GM21447 (cell line): ENCODE measurements at regions not wholly inside any gene's neighbourhood (a gene's known extent, or its start where the extent isn't known, plus 50 kb on each side); places are given as distances from the start of the nearest gene placed in this dataset.

Experiments
- ATAC-seq: cut with Tn5 transposase; IDR thresholded peaks from one replicate; pipeline ENCODE4 v1.9.1; 2021; ENCODE audit not compliant: unreplicated experiment

DNA sequence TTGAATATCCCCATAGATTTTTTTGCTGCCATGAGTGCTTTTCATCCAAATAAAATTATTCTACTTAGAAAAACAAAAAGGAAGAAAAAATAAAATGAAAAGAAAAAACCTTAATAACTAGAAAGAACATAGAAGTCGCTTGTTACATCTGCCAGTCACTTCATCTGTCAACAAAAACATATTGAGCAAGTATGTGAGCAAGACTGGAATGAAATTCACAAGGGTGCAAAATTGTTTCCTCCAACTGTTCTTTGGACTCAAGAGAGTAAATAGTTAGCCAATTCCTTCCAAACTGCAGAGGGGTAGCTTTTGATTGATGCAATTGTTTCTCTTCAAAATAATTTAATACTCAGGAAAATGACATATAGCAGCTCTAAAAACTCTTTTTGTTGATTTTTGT, 336.3 kb upstream of the CDH7 start:
- ATAC-seq, result no peak

DNA sequence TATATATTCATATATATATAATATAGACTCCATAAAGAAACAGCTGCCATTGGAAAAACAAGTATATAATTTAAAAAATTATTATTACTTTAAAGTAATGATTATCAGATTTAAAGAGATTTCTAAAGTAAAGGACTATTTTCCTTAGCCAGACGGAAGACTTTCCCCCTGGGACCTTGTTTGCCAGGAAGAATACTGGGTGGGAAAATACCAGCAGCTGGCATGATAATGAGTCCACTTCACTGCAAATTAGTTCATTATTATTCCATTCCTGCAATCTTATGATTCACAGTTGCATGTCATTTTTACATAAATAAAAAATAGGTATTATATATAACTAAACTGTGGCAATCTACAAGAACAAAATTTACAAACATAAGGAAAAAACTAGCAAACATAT, 339.8 kb upstream of the CDH7 start:
- no peak for ATAC-seq

DNA sequence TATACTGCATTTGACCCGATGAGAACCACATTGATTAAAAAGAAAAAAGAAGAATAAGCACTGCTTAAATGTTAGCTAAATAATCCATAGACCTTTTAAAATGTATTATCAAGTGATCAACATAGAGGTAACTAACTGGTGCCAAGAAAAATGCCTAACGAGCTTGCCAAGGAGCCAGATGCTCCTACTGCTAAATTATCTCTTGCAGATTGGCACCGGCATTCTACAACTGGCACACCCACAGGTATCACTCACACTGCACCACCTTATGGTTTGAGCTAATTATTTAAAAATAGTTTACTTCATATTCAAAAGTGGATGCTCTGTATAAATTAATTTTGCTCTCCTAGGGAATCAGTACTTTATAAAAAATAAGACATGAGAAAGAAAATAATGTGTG, 341.6 kb upstream of the CDH7 start:
- no peak for ATAC-seq

DNA sequence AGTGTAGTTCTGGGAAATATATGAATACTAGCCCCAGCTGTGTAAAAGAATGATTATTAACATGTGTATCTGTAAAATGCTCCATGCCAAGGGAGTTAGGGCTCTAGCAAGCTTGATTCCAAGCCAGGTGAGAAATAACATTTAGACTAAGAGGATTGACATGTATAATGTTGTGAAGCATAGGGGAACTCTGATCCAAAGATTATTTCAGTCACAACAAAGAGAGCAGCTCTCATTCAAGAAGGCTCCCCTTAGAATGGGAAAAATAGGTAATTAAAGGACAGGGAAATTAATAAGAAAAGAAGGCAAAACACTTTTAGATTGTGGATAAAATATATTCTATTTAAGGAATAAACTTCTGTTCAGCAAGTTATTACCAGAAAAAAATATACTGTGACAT, 347.3 kb upstream of the CDH7 start:
- ATAC-seq, result no peak

DNA sequence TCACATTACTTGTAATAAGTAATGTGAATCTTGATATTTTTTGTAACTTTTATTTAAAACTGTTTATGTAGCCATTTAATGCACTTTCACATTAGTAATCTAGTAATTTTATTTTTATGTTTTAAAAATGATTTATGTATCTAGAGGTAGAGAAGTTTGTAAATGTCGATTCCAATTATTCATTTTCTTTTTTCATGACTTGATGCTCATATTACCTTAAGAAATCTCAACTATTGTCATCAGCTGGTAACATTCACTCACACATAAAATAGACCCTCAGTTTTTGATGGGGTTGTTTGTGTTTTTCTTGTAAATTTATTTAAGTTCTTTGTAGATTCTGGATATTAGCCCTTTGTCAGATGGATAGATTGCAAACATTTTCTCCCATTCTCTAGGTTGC, 351.7 kb upstream of the CDH7 start:
- ATAC-seq, result no peak

DNA sequence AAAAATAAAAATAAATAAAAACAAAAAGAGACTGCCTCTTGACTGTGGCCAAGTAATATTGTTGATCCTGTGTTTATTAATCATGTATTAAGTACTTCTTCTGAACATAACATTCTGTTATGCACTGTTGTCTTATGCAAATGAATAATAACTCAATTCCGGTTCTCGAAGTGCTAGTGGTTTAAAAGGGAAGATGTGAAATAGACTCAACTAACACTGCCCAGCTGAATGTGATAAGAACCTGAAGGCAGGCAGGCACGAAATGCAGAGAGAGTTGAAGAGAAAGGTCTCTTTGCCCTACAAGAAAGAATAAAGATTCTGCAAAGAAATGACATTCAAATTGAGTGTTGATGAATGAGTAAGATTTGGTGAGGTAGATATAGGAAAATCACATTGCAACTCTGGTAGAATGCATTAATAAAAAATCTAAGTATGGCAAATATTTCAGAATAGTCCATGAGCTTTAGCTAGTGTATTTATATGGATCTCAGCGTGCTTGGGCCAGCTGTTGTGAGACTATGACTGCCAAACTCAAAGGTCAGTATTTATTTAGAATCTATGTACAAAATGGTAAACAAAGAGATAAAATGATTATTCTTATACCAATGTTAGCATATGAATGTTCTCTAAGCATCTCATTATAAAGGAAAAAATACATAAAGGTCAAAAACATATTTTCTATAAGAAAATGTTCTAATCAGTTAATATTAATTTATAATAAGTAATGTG, 352.3 kb upstream of the CDH7 start:
- no peak for ATAC-seq

DNA sequence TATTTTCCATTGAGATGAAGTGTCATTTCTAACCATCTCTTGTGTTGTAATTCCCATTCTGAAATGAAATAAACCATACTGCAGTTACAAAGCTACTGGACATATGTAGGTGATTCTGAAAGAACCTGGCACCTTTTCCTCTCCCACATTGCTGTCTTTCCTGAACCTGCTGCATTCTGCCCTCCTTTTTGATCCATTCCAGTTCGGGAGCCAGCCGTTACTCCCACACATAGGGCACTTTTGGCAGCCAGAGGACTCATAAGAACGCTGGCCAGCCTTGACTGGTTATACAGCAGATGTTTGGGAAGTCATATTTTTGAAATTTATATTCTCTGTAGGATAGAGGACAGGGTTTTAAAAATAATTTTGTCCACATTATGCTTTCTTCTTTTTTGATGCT, 369.8 kb upstream of the CDH7 start:
- ATAC-seq, result no peak

DNA sequence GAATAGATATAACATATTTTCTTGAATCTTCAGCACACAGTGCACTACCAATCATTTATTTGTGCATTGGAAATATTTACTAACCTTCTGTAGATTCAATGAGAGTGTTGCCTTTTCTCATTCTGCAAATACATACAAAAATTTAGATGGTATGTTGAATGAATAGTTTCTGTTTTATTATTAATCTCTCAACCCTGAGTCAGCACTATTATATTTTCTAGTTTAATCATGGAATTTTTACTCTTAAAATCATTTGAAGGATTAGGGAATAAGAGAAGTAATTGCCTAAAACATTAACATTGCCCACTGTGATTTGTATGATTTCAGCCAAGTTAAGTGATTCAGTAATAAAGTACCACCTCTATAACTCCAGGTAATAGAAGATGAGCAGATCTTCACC, 370.2 kb upstream of the CDH7 start:
- no peak for ATAC-seq

DNA sequence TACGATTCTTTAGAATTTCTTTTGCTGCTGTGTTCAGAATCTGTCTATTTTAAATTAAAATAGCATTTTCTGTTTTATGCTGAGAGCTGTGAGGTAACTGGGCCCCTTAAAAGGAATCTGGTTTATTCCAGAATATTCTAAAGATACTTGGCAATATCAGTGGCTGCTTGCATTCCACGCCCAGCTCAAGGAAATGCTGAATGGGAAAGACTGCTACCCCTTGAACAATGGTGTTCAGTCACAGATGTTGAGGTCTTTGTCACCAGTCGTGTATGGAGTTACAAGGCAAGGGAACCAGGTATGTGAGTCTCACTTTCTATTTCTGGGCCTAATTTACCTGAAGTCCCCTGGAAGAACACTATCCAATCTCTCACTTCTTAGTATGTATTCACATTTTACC, 377.9 kb upstream of the CDH7 start:
- ATAC-seq, result no peak

DNA sequence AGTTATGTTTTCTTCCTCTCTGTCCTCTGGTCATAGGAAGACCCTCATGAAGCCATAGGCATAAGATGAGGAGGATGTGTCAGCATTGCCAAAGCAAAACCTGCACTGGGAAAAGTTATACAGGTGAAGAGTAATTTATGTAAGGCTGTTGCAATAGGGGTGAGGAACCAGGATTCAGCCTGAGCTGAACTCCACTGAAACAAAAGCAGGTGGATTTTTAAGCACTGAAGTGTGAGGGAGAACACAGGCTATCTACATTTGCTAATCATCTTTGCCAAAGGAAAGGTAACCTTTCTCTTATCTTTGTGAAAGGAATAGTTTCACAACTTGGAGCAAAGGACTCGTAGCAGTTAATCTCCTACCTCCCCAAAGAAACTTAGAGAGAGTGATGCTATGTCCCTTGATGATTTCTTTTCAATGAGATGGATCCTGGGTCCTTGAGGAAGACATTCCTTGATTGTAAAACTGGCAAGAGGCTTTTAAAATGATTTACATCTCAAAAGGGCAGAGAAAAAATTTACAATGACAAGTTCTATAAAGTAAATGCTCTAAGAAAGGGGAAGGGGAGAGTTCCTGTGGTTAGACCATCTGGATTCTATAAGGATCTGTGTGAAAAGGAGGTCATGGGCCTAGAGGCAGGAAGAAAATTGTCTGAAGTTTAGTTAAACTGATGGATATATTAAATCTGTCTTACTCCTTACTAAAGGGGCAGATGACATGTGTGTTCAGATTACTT, 385.4 kb upstream of the CDH7 start:
- ATAC-seq, result no peak

DNA sequence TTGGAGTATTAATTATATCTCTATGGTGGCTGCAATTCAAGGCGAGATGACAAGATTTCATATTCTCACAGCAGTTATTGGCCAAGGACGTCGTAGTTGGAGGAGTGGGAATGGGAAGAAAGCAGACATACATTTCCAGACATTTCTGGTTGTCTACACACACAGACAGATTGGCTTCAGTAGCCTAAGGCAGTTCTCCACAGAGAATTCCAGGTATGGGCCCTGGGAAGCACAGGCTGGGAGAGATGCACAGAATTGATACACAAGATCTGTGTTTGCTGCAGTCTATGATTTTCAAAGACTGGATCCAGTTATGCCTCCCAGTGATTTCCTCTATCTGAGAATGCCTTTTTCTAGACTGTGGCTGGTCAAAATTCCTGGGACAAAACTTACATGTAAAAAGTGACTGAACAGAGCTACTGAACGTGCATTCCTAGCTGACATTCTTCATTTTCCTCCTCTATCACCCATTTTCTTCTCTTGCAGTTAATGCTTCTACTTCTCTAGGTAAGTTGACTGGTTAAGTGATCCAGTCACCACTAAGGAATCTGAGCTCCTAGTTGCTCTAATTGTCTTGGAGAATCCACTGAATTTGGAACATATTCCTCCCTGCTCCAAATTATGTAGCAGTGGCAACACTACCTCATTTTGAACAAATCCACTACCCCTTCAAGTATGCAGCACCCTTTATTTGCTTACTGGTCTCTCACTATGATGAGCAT, 386.7 kb upstream of the CDH7 start:
- ATAC-seq, result no peak

DNA sequence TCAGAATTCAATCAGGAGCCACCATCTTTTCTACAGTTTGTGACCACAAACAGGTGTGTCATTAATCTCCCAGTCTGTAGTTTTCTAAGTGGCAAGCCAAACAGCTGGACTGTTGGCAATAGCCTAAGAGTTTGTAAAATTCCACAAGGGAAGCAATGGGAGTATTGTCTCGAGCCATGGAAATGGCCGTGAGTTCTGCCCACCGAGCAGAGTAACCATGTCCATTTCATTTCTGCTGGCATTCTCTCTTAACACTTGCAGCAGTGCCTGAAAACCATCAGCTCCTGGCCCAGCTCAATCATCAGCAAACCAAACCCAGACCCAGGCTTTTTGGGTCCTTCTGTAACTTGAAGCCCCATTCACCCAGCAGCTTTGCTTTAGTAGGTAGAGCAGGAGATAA, 387.8 kb upstream of the CDH7 start:
- ATAC-seq, result no peak

DNA sequence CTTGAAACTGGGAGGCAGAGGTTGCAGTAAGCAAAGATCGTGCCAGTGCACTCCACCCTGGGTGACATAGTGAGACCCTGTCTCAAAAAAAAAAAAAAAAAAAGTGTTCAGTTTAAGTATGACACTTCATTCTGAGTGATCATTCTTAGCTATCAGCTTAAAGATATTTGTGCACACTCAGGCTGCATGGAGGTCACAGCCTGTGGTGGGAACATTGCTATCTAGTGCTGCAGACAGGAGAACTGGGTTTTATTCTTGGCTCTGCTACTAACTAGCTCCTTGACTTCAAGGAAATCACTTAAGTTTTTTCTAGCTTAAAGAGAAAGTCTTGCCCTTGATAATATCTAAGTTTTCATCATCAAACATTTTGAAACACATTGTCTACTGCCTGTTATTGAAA, 391.3 kb upstream of the CDH7 start:
- no peak for ATAC-seq

DNA sequence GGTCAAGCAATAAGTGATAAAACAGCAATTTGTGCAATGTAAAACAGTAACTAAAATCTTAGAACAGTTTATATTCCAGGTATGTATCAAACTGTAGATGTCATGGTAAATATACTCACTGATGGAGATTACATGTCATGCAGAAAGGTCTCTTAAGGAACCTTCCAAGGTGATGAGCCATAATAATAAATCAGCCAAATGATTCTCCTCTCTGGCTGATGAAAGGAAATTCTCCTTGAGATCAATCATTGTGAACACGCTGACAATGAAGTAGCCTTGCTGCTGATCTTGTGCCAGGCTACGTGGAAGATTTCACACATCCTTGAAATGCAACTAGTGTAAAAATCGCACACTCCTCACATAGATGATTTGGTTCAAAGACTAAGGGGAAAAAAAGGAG, 392.5 kb upstream of the CDH7 start:
- no peak for ATAC-seq

DNA sequence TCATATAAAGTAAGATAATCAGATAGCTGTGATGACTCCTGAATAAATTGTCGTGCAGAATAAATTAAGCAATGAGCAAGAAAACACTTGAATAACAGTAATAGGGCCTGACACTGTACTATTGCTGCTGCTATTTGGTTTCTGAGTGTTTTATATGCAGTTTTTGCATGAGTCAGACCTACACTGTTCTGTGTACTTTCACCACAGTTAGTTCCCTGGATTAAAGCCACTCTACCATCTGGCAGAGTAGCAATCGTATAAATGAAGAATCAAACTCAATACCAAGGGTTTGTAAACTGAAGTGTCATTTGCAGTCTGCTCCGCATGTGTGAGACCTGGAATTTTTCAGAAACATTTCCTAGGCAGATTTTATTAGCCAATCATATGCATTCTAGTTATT, 398.6 kb upstream of the CDH7 start:
- no peak for ATAC-seq

DNA sequence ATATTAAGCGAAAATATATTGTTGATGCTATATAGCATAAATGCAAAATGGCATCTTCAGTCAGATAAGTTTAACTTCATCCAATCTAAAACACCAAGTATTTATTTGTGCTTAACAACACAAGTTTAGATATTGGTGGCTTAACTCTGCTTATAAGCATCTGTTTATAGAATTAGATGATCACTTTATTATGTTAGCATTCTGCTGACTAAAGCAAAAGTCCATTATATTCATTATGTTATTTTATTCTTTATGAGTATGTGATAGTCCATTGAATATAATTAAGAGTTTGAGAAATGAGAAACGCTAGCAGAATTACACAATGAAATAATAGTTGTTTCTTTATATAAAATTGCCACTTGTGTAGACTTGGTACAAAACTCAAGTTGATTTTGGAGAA, 401.2 kb upstream of the CDH7 start:
- no peak for ATAC-seq

DNA sequence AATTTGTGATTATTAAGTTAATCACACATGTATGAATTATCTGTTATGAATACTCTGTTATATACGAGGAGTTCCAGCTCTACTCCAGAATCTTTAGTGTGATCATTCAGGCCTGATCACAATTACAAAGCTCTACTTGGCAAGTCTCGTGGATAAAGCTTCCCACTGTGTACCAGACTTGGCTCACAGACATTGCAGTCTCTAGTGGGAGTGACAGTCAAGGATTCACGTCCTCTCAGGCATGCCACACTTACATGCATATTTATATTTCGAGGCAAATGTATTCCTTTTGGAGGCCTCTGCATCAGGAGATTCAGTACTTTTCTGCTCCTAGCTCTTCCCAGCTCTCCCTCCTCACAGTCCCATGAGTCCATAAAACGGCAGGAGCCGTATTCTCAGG, 403.4 kb upstream of the CDH7 start:
- no peak for ATAC-seq

DNA sequence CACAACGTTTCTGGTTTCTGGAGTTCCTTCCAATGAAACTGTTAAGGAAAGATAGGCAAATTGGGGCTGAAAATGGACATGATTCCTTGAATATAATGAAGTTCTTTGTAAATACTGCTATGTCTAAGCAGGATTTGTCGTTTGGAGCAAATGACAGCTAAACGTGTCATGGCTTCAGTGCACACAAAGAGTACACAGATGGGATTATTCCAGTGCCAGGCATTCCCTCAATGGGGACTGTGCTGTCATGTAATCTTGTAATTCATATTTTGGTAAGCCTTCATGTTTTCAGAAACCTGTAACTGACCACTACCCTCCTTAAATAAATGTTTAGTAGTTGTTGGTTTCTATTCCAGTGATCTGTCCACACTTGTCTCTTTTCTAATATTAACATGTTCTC, 404.7 kb upstream of the CDH7 start:
- no peak for ATAC-seq

DNA sequence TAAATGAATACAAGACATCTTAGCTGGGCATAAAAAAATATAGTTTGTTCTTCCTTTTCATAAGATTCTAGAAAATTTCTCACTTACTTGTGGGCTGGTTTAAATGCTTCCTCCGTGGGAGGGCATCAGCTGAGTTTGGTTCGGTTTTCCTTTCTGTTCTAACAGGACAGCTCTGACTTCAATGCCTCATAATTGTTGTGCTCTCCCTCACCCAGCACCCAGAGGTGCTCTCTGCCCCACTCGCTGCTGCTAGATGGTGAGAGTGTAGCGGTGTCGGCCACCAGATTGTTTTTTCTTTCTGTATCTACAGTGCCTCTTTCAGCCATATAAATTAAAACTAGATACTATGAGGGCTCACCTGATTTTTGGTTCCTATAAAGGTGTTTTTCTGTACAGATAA, 407.2 kb upstream of the CDH7 start:
- ATAC-seq, result no peak

DNA sequence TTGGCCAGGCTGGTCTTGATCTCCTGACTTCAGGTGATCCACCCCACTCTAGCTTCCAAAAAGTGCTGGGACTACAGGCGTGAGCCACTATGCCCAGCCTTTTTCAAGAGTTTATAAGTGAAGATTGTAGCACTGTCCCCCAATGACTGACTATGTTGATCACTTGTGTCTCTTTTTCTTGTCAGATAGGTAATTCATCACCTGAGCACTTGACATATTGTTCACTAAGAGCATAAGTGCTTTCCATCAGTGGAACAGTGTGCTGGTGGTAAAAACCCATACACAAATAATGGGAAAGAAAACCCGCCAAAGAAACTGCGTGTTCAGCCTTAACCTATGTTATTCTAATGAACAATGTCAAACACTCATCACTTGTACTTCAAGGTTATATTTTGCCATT, 414.4 kb upstream of the CDH7 start:
- no peak for ATAC-seq

DNA sequence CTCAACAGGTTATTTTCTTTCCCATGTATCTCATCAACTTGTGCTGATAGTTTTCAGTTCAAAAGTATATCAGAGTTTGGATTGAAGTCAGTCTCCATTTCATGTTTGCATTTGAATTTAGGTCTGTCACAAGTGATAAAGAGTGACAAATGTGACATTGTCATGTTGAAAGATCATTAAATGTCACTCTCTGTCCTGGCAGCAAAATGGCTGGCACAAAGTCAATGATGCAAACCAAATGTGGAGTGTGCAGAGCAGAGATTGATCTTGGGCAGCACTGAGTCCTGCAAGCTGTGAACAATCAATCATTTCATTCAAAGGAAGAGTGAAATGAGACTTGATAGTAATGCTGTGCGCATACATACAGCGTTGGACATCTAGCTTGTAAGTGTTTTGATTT, 421.8 kb upstream of the CDH7 start:
- ATAC-seq, result no peak

DNA sequence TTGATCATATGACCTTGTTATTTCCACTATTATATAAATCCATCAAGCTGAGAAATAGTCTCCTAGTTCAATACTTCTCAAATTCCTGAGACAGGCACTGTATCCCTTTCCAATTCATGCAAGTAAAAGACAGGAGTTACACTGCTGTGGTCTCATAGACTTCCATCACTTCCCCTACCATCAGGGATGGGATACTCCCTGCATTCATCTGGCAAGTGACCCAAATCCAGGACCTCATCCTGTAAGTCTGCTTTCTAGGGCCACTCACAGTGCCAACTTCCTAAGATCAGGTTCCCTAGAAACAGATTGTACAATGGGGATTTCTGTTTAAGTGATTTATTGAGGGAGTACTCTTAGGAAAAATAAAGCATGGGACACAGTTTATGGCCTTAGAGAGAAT, 424.0 kb upstream of the CDH7 start:
- no peak for ATAC-seq
